ENCODE measurements at regions not wholly inside any gene's neighbourhood (a gene's known extent, or its start where the extent isn't known, plus 50 kb on each side); places are given as distances from the start of the nearest gene placed in this dataset.

DNA sequence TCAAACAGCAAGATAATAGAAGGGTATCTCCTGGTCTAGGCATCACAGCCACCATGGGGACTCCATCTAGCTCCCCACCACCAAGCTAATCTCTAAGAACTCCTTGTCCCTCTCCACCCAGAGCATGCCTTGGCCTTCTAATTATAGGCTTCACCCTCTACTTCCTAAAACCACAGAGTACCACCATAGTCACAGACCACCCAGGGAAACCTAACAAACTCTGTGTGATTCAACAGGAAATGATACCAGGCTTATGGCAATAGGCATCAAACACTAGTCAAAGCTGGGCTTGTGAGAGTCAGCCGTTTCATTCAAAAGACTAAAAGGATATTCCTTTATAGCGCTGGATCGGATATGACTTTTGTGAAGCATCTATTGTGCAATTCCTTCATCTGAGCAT is 91.5 kb upstream of the NALF2 start:
- ATAC-seq (ENCODE audit: insufficient read depth, low FRiP score) = no peak
- no peaks in the 10 kb centered on the region for H3K36me3 ChIP-seq (ENCODE audit: control insufficient read depth in 4 of 4, insufficient read depth in 4 of 4, low read length in 4 of 4)
- H3K9me3 ChIP-seq (ENCODE audit: control insufficient read depth in 4 of 4, insufficient read depth in 3 of 4, low read length in 3 of 4) = peaks cover 0 to 6% (median 2%) of the 10 kb centered on the region in 4 donors
- no peak for TF ChIP-seq CTCF (IDR thresholded peaks at IDR 0.05; ENCODE audit: control extremely low read depth, extremely low read depth)
- H3K9ac ChIP-seq (ENCODE audit: insufficient read depth in 1 of 2, low read length in 2 of 2) = no peak overlapping the region
- no peaks in the 10 kb centered on the region for H3K4me1 ChIP-seq (ENCODE audit: control insufficient read depth in 5 of 5, insufficient read depth in 5 of 5, low read length in 5 of 5)
- H3K27me3 ChIP-seq (ENCODE audit: control insufficient read depth in 3 of 3, insufficient read depth in 3 of 3, low read length in 2 of 3) = no peaks in the 10 kb centered on the region
- 84 to 93% methylated on average over 3 of the region's 3 CpGs for WGBS, 2 donors
- no peak overlapping the region for H3K27ac ChIP-seq (ENCODE audit: low read depth in 1 of 2, low read length in 1 of 2)
- no peak for DNase-seq
- H3K4me3 ChIP-seq = no peak overlapping the region

- Histone ChIP-seq H3K9me3 (ENCODE audit: control insufficient read depth in 4 of 4, insufficient read depth in 3 of 4, low read length in 3 of 4) (peaks cover 0 to 5% (median 0%) of the 10 kb centered on the region in 4 donors), H3K27ac (ENCODE audit: low read depth in 1 of 2, low read length in 1 of 2) (no peak overlapping the region), H3K36me3 (ENCODE audit: control insufficient read depth in 4 of 4, insufficient read depth in 4 of 4, low read length in 4 of 4) (no peaks in the 10 kb centered on the region), H3K4me3 (no peak overlapping the region), H3K27me3 (ENCODE audit: control insufficient read depth in 3 of 3, insufficient read depth in 3 of 3, low read length in 2 of 3) (peaks cover 0 to 8% (median 6%) of the 10 kb centered on the region in 3 donors), H3K4me1 (ENCODE audit: control insufficient read depth in 5 of 5, insufficient read depth in 5 of 5, low read length in 5 of 5) (no peaks in the 10 kb centered on the region), H3K9ac (ENCODE audit: insufficient read depth in 1 of 2, low read length in 2 of 2) (no peak overlapping the region)
- DNase-seq (no peak), ATAC-seq (ENCODE audit: insufficient read depth, low FRiP score) (no peak)
- TF ChIP-seq CTCF (IDR thresholded peaks at IDR 0.05; ENCODE audit: control extremely low read depth, extremely low read depth) = no peak
Observed at GRCh38 chrX:69398881-69399280, 105.2 kb upstream of the NALF2 start.

- H3K9ac ChIP-seq (ENCODE audit: insufficient read depth in 1 of 2, low read length in 2 of 2) = no peak overlapping the region
- DNase-seq = no peak
- WGBS, 2 donors = 55 to 72% methylated on average over 4 of the region's 4 CpGs
- H3K36me3 ChIP-seq (ENCODE audit: control insufficient read depth in 4 of 4, insufficient read depth in 4 of 4, low read length in 4 of 4) = no peaks in the 10 kb centered on the region
- peaks cover 0 to 5% (median 0%) of the 10 kb centered on the region in 4 donors for H3K9me3 ChIP-seq (ENCODE audit: control insufficient read depth in 4 of 4, insufficient read depth in 3 of 4, low read length in 3 of 4)
- no peak overlapping the region for H3K27ac ChIP-seq (ENCODE audit: low read depth in 1 of 2, low read length in 1 of 2)
- H3K4me3 ChIP-seq = no peak overlapping the region
- peaks cover 0 to 6% (median 4%) of the 10 kb centered on the region in 3 donors for H3K27me3 ChIP-seq (ENCODE audit: control insufficient read depth in 3 of 3, insufficient read depth in 3 of 3, low read length in 2 of 3)
- no peak for TF ChIP-seq CTCF (IDR thresholded peaks at IDR 0.05; ENCODE audit: control extremely low read depth, extremely low read depth)
- H3K4me1 ChIP-seq (ENCODE audit: control insufficient read depth in 5 of 5, insufficient read depth in 5 of 5, low read length in 5 of 5) = no peaks in the 10 kb centered on the region
- no peak for ATAC-seq (ENCODE audit: insufficient read depth, low FRiP score)
Observed at GRCh38 chrX:69396916-69397315, 107.2 kb upstream of the NALF2 start.

DNA sequence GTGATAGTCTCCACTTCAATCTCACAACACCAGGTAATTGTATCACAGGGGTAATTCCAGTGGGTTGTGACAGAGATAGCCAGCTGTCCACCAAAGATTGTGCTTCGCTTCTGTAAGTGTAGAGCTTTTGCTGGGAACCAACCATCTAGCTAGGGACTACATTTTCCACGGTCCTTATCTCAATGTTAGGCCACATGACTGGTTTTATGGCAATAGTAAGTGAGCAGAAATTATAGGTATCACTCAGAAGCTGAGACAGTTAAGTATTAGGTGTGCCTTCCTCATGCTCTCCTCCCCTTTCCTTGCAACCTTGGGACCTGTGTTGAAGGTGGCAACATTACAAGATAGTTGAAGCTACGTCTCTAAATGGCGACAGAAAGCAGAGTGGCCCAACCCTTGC is 108.8 kb upstream of the NALF2 start:
- no peak for TF ChIP-seq CTCF (IDR thresholded peaks at IDR 0.05; ENCODE audit: control extremely low read depth, extremely low read depth)
- ATAC-seq (ENCODE audit: insufficient read depth, low FRiP score) (no peak), DNase-seq (no peak)
- Histone ChIP-seq H3K9me3 (ENCODE audit: control insufficient read depth in 4 of 4, insufficient read depth in 3 of 4, low read length in 3 of 4) (peaks cover 0 to 5% (median 0%) of the 10 kb centered on the region in 4 donors), H3K4me3 (no peak overlapping the region), H3K4me1 (ENCODE audit: control insufficient read depth in 5 of 5, insufficient read depth in 5 of 5, low read length in 5 of 5) (no peaks in the 10 kb centered on the region), H3K27ac (ENCODE audit: low read depth in 1 of 2, low read length in 1 of 2) (no peak overlapping the region), H3K9ac (ENCODE audit: insufficient read depth in 1 of 2, low read length in 2 of 2) (no peak overlapping the region), H3K36me3 (ENCODE audit: control insufficient read depth in 4 of 4, insufficient read depth in 4 of 4, low read length in 4 of 4) (no peaks in the 10 kb centered on the region), H3K27me3 (ENCODE audit: control insufficient read depth in 3 of 3, insufficient read depth in 3 of 3, low read length in 2 of 3) (peaks cover 0 to 6% (median 4%) of the 10 kb centered on the region in 3 donors)
- WGBS, 2 donors = 69 to 92% methylated on average over 4 of the region's 4 CpGs

Measured in lung (tissue), 11 donors.